Aorta (tissue), 5 donors: ENCODE measurements at regions not wholly inside any gene's neighbourhood (a gene's known extent, or its start where the extent isn't known, plus 50 kb on each side); places are given as distances from the start of the nearest gene placed in this dataset.
"Not testable (repeated sequence)": the region's sequence is repeated elsewhere in the genome, so short reads cannot be mapped to it uniquely, and the experiment has no call there.

Experiments
- ATAC-seq: fragments of 200-7000 bp; cut with Tn5 transposase; one replicate; pipeline ENCODE4 v1.9.1; 2022; ENCODE audit warnings: moderate library complexity; ENCODE audit not compliant: low FRiP score
- DNase-seq, 2 donors: peaks; one replicate each; pipeline ENCODE4 v3.0.0-alpha.2; 2020
- H3K27ac ChIP-seq, 2 donors: one replicate each; pipeline ENCODE4 v1.5.1; 2013; ENCODE audit warnings: low read length in 2 of 2, mild to moderate bottlenecking in 2 of 2, moderate library complexity in 2 of 2, control low read depth in 1 of 2, inconsistent platforms in 1 of 2, low read depth in 1 of 2
- H3K27me3 ChIP-seq, 2 donors: one replicate each; pipeline ENCODE4 v1.6.1; 2013; ENCODE audit warnings: control low read depth in 1 of 2, low read length in 1 of 2, mild to moderate bottlenecking in 1 of 2, moderate library complexity in 1 of 2; ENCODE audit not compliant: insufficient read depth in 2 of 2, control insufficient read depth in 1 of 2
- H3K36me3 ChIP-seq, 2 donors: one replicate each; pipeline ENCODE4 v1.6.1; 2013; ENCODE audit warnings: control low read depth in 1 of 2, low read length in 1 of 2, mild to moderate bottlenecking in 1 of 2; ENCODE audit not compliant: insufficient read depth in 2 of 2, control insufficient read depth in 1 of 2
- H3K4me1 ChIP-seq, 2 donors: one replicate each; pipeline ENCODE4 v1.6.1; 2013; ENCODE audit warnings: low read length in 2 of 2, control low read depth in 1 of 2, mild to moderate bottlenecking in 1 of 2, moderate library complexity in 1 of 2; ENCODE audit not compliant: insufficient read depth in 2 of 2, control insufficient read depth in 1 of 2
- H3K4me3 ChIP-seq, 2 donors: one replicate each; pipeline ENCODE4 v1.5.1; 2013; ENCODE audit warnings: low read length in 2 of 2, control low read depth in 1 of 2, mild to moderate bottlenecking in 1 of 2
- H3K9me3 ChIP-seq: one replicate; pipeline ENCODE4 v1.6.1; 2013; ENCODE audit warnings: mild to moderate bottlenecking, low read length; ENCODE audit not compliant: control insufficient read depth
- WGBS, 2 donors: extraction: QIAGEN DNeasy Blood & Tissue Kit; methylation state at CpG; one replicate each; pipeline ENCODE4 v1.1.7; 2013; 5-methylcytosine and 5-hydroxymethylcytosine counted together
- intact Hi-C, 2 donors: fragments of 100-400 bp; cut with DNase I; formaldehyde crosslinking; loops; one replicate each; pipeline versions ENCODE4 v1.14.2 to v1.15.0; 2022
- donor health status: healthy with polysubstance abuse.
- donor health status: Bipolar disorder and iron deficiency.
- donor health status: DM: no; HTN: no; CAD: no.
- donor health status: DM: no; HTN: no; CAD: no.
- donor health status: DM: yes; HTN: yes; CAD: no.

DNA sequence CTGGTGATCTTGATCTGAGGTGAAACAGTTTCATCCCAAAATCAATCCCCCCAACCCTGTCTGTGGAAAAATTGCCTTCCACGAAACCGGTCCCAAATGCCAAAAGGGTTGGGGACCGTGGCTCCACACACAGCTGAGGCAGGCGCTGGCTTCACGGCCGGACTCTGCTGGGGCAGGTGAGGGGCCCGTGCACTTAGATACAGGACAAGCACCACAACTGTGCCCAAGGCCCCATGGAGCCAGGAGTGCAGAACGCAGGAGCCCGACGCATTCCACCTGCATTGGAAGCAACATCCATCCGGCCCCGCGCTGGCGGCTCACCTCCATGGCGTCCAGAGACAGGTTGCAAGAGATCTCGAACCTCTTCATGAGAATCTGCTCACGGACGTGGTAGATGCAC lies 5384.4 kb upstream of the TPTE start:
- H3K4me3 ChIP-seq, H3K4me1 ChIP-seq, H3K27ac ChIP-seq, intact Hi-C loops, H3K36me3 ChIP-seq, ATAC-seq, H3K9me3 ChIP-seq, H3K27me3 ChIP-seq: not testable (repeated sequence)
- WGBS, 2 donors = 94 to 95% methylated on average over 12 to 18 of the region's 18 CpGs
- peak in 1 of 2 donors; percentile 10 for DNase-seq

- H3K4me1 ChIP-seq, H3K27ac ChIP-seq, H3K36me3 ChIP-seq, H3K27me3 ChIP-seq, H3K9me3 ChIP-seq, intact Hi-C loops, ATAC-seq, H3K4me3 ChIP-seq: not testable (repeated sequence)
- DNase-seq = peak; percentile 30 to 41
- WGBS, 2 donors = 95 to 96% methylated on average over 4 to 6 of the region's 7 CpGs
Measured at GRCh38 chr21:5138687-5139086, 5382.7 kb upstream of the TPTE start.

DNA sequence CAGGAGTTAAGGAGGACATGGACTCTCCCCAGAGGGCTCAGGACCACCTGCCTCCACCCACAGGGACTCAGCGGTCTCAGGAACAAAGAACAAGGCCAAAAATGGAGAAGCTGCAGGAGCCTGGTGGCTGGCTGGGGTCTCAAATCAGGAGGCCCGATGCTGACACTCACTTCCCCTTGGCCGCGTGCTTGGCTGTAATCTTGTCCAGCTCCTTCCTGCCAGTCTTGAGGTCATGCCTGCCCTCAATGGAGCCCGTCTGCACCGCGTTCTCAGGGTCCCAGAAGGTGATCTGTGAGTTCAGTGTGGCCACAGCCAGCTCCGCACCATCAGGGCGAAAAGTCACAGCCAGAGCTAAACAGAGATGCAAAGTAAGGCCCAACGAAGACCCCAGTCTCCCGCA lies 5381.9 kb upstream of the TPTE start:
- H3K27ac ChIP-seq, intact Hi-C loops, DNase-seq, H3K27me3 ChIP-seq, H3K36me3 ChIP-seq, H3K9me3 ChIP-seq, H3K4me1 ChIP-seq, ATAC-seq, H3K4me3 ChIP-seq: not testable (repeated sequence)
- no CpG with 5 or more reads among the region's 11 CpGs for WGBS, 2 donors

GRCh38 chr21:5143011-5143410 lies 5378.4 kb upstream of the TPTE start:
- ATAC-seq, H3K36me3 ChIP-seq, H3K4me1 ChIP-seq, H3K9me3 ChIP-seq, H3K4me3 ChIP-seq, H3K27me3 ChIP-seq, H3K27ac ChIP-seq, intact Hi-C loops: not testable (repeated sequence)
- DNase-seq = peak; percentile 29 to 42
- WGBS, 2 donors = 89 to 94% methylated on average over 4 to 6 of the region's 6 CpGs

DNA sequence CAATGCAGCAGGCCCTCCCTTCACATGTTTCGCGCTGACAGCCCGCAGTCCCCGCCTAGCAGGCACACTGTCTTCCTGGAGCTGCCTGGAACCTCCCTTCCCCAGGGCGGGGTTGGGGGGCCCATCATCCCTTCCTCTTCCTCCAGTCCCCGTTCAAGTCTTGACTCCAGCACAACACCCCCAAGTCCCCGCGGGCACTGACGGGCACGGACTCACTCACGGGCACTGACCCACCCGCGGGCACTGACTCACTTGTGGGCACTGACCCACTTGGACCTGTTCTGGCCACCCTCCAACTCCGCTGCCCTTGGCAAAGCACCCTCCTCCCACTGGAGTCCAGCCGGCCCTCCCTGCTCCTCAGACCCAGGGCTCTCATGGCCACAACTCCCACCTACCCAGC lies 5376.7 kb upstream of the TPTE start:
- H3K36me3 ChIP-seq, H3K9me3 ChIP-seq, H3K4me3 ChIP-seq, H3K4me1 ChIP-seq, H3K27me3 ChIP-seq, intact Hi-C loops, H3K27ac ChIP-seq: not testable (repeated sequence)
- peak; percentile 37 for ATAC-seq
- peak in 1 of 2 donors; percentile 43 for DNase-seq
- 64 to 67% methylated on average over 5 to 9 of the region's 15 CpGs for WGBS, 2 donors

GRCh38 chr21:5147685-5148084 lies 5373.7 kb upstream of the TPTE start:
- H3K27ac ChIP-seq, ATAC-seq, H3K27me3 ChIP-seq, H3K36me3 ChIP-seq, H3K4me1 ChIP-seq, intact Hi-C loops, H3K4me3 ChIP-seq, H3K9me3 ChIP-seq: not testable (repeated sequence)
- 61% methylated on average over 8 of the region's 18 CpGs; no CpG with 5 or more reads in 1 of the 2 donors for WGBS, 2 donors
- peak in 1 of 2 donors; percentile 16 for DNase-seq

DNA sequence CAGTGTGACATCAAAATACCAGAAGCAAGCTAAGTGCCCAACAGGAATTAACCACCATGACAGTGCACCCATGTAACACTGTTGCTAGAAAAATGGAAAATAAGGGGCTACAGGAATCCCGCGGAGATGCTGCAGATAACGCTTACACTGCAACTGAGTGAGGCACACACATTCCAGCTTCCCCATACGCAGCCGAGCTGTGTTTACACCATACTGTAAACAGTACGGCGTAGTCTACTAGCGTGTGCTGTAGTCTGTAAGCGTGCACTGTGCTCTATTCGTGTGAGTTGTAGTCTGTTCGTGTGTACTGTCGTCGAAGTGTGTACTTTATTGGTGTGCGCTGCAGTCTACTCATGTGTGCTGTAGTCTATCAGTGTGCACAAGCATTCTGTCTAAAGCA lies 5372.2 kb upstream of the TPTE start:
- ATAC-seq, H3K36me3 ChIP-seq, H3K27me3 ChIP-seq, H3K4me3 ChIP-seq, intact Hi-C loops, H3K4me1 ChIP-seq, DNase-seq, H3K9me3 ChIP-seq, H3K27ac ChIP-seq: not testable (repeated sequence)
- WGBS, 2 donors = 95 to 96% methylated on average over 9 to 10 of the region's 14 CpGs

DNA sequence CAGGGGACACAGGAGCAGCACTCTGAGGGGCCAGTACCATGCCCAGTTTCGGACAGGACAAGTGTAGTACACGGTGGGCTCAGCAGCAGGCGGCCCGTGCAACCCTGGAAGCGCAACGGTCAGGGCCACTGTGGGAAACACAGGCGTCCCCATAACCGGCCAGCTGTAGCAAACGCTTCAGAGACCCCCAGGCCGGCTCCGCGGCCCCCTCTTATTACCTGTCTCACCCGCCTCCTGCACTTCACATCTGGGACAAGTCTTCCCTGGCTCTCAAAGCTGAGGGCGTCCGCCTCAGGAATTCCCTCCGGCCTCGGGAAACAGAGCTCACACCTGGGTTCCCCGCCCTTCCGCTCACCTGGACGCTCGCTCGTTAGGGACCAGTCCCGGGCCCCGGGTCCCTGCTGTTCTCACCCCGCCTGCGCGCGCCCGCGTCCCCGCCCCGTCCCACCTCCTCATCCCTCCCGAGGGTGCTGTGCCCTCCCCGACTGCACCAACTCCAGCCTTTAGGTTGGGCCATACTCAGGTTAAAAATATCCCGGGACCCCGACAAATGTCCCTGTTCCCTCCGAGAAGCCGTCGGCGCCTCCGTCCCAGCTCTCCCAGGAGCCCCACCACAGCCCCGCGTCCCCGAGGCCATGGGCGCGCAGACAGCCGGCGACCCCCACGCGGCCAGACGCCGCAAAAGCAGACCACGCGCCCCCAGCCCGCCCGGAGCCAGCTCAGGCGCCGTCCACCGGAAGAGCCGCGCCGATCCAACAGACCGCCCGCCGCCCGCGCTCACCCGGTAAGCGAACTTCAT lies 5367.3 kb upstream of the TPTE start:
- H3K4me3 ChIP-seq, H3K4me1 ChIP-seq, H3K27me3 ChIP-seq, H3K27ac ChIP-seq, H3K9me3 ChIP-seq, H3K36me3 ChIP-seq, intact Hi-C loops: not testable (repeated sequence)
- DNase-seq = peak; percentile 36 to 71
- ATAC-seq = peak; percentile 16
- 0 to 2% methylated on average over 5 to 27 of the region's 69 CpGs for WGBS, 2 donors

DNA sequence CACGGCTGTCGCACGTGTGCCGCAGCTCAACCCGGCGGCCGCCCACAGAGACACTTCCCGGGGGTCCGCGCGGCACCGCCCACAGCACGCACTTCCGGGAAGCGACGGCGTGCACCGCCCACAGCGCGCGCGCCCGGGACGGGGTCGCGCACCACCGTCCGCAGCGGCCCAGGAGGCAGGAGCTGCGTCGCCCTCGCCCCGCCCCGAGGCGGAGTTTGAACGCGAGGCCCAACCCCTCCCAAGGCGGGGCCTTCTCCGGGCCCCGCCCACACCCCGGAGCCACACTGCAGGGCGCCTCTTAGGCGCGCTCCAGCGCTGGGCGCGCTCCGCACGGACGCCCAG lies 5366.8 kb upstream of the TPTE start:
- 0% methylated on average over 7 to 35 of the region's 50 CpGs for WGBS, 2 donors
- H3K27me3 ChIP-seq, H3K36me3 ChIP-seq, H3K9me3 ChIP-seq, H3K4me1 ChIP-seq, intact Hi-C loops, H3K27ac ChIP-seq, H3K4me3 ChIP-seq: not testable (repeated sequence)
- ATAC-seq (peak; percentile 100), DNase-seq (peak; percentile 89 to 93)
